ENCODE measurements at regions not wholly inside any gene's neighbourhood (a gene's known extent, or its start where the extent isn't known, plus 50 kb on each side); places are given as distances from the start of the nearest gene placed in this dataset.
"Not testable (repeated sequence)": the region's sequence is repeated elsewhere in the genome, so short reads cannot be mapped to it uniquely, and the experiment has no call there.

- not testable (repeated sequence) for TF ChIP-seq IRF2 (CRISPR knock-in tag; IDR thresholded peaks at IDR 0.05; ENCODE audit: borderline replicate concordance, low read depth); STAT6 (CRISPR knock-in tag; conservative IDR thresholded peaks at IDR 0.05; ENCODE audit: low read depth); CTCF (IDR thresholded peaks at IDR 0.05); ESRRA (CRISPR knock-in tag; IDR thresholded peaks at IDR 0.05; ENCODE audit: borderline replicate concordance); FOXK1 (CRISPR knock-in tag; IDR thresholded peaks at IDR 0.05); ATF2 (CRISPR knock-in tag; IDR thresholded peaks at IDR 0.05; ENCODE audit: borderline replicate concordance, low read depth); CREM (CRISPR knock-in tag; IDR thresholded peaks at IDR 0.05); ZNF512 (CRISPR knock-in tag; IDR thresholded peaks at IDR 0.05; ENCODE audit: borderline replicate concordance); RELA (CRISPR knock-in tag; IDR thresholded peaks at IDR 0.05; ENCODE audit: borderline replicate concordance); ZNF232 (CRISPR knock-in tag; IDR thresholded peaks at IDR 0.05); ZNF138 (CRISPR knock-in tag; conservative IDR thresholded peaks at IDR 0.05)
- TF ChIP-seq, protein P1, sequence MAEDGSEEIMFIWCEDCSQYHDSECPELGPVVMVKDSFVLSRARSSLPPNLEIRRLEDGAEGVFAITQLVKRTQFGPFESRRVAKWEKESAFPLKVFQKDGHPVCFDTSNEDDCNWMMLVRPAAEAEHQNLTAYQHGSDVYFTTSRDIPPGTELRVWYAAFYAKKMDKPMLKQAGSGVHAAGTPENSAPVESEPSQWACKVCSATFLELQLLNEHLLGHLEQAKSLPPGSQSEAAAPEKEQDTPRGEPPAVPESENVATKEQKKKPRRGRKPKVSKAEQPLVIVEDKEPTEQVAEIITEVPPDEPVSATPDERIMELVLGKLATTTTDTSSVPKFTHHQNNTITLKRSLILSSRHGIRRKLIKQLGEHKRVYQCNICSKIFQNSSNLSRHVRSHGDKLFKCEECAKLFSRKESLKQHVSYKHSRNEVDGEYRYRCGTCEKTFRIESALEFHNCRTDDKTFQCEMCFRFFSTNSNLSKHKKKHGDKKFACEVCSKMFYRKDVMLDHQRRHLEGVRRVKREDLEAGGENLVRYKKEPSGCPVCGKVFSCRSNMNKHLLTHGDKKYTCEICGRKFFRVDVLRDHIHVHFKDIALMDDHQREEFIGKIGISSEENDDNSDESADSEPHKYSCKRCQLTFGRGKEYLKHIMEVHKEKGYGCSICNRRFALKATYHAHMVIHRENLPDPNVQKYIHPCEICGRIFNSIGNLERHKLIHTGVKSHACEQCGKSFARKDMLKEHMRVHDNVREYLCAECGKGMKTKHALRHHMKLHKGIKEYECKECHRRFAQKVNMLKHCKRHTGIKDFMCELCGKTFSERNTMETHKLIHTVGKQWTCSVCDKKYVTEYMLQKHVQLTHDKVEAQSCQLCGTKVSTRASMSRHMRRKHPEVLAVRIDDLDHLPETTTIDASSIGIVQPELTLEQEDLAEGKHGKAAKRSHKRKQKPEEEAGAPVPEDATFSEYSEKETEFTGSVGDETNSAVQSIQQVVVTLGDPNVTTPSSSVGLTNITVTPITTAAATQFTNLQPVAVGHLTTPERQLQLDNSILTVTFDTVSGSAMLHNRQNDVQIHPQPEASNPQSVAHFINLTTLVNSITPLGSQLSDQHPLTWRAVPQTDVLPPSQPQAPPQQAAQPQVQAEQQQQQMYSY (CRISPR knock-in tag; IDR thresholded peaks at IDR 0.05) = not testable (repeated sequence)
Measured at GRCh38 chrX:466836-467235, 80.1 kb upstream of the PPP2R3B start.

All from WTC11 (cell line).